ENCODE measurements at regions not wholly inside any gene's neighbourhood (a gene's known extent, or its start where the extent isn't known, plus 50 kb on each side); places are given as distances from the start of the nearest gene placed in this dataset.

GRCh38 chr17:27398691-27399090 is 57.6 kb upstream of the KSR1 start:
- no peak for ATAC-seq
- no peak for TF ChIP-seq POLR2A (IDR thresholded peaks at IDR 0.05)
- no peaks in the 10 kb centered on the region for H3K4me1 ChIP-seq

DNA sequence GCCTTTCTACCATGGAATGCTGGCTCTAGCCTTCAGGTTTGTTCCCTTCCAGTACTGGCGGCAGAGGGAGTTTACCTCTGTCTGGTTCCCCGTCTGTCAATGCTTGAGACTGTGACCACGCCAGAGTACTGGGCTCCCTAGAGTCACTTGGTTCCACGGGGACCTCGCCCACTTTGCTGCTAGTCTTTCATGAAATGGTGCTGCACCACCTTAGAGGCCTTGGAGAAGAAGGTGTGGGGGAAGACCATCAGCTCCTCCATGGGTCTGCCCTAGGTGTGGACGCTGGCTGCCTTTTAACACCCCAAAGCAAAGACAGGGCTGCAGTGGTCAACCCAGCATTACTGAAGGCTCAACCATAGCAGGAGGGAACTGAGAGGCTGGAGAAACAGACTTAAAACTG is 55.3 kb upstream of the KSR1 start:
- H3K27me3 ChIP-seq: no peaks in the 10 kb centered on the region
- in situ Hi-C loops (cut with MboI; ENCODE audit: low sequenced_read_pairs in 4 of 4): no loop called here
- H3K36me3 ChIP-seq: no peaks in the 10 kb centered on the region
- no peaks in the 10 kb centered on the region for H3K4me1 ChIP-seq
- DNase-seq: no peak
- TF ChIP-seq, protein P1, sequence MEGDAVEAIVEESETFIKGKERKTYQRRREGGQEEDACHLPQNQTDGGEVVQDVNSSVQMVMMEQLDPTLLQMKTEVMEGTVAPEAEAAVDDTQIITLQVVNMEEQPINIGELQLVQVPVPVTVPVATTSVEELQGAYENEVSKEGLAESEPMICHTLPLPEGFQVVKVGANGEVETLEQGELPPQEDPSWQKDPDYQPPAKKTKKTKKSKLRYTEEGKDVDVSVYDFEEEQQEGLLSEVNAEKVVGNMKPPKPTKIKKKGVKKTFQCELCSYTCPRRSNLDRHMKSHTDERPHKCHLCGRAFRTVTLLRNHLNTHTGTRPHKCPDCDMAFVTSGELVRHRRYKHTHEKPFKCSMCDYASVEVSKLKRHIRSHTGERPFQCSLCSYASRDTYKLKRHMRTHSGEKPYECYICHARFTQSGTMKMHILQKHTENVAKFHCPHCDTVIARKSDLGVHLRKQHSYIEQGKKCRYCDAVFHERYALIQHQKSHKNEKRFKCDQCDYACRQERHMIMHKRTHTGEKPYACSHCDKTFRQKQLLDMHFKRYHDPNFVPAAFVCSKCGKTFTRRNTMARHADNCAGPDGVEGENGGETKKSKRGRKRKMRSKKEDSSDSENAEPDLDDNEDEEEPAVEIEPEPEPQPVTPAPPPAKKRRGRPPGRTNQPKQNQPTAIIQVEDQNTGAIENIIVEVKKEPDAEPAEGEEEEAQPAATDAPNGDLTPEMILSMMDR (IDR thresholded peaks at IDR 0.05 in 4 of 5, conservative IDR thresholded peaks at IDR 0.05 in 1 of 5): no peak
- no peak for TF ChIP-seq POLR2A (IDR thresholded peaks at IDR 0.05)
- no peaks in the 10 kb centered on the region for H3K9me3 ChIP-seq
- H3K27ac ChIP-seq: no peak overlapping the region
- no peak for ATAC-seq
- intact Hi-C loops (cut with DNase I; ENCODE audit: low total_unique reads): no loop called here
- H3K4me3 ChIP-seq: no peak overlapping the region

More at GRCh38 chr17:27398691-27399090, 57.6 kb upstream of the KSR1 start:
- Histone ChIP-seq H3K36me3 (no peaks in the 10 kb centered on the region), H3K9me3 (no peaks in the 10 kb centered on the region), H3K27me3 (no peaks in the 10 kb centered on the region), H3K27ac (no peak overlapping the region), H3K4me3 (no peak overlapping the region)
- intact Hi-C loops (cut with DNase I; ENCODE audit: low total_unique reads): no loop called here
- DNase-seq: no peak
- in situ Hi-C loops (cut with MboI; ENCODE audit: low sequenced_read_pairs in 4 of 4): no loop called here

- Histone ChIP-seq H3K9me3 (no peaks in the 10 kb centered on the region), H3K27ac (no peak overlapping the region), H3K36me3 (no peaks in the 10 kb centered on the region), H3K27me3 (no peaks in the 10 kb centered on the region), H3K4me1 (no peaks in the 10 kb centered on the region), H3K4me3 (no peak overlapping the region)
- ATAC-seq: no peak
- TF ChIP-seq, protein P1 (IDR thresholded peaks at IDR 0.05 in 4 of 5, conservative IDR thresholded peaks at IDR 0.05 in 1 of 5): no peak
- in situ Hi-C loops (cut with MboI; ENCODE audit: low sequenced_read_pairs in 4 of 4): no loop called here
- no peak for DNase-seq
- intact Hi-C loops (cut with DNase I; ENCODE audit: low total_unique reads): no loop called here
Measured at GRCh38 chr17:27402943-27403342, 53.3 kb upstream of the KSR1 start.

GRCh38 chr17:27403480-27404005 is 52.7 kb upstream of the KSR1 start:
- in situ Hi-C loops (cut with MboI; ENCODE audit: low sequenced_read_pairs in 4 of 4) (no loop called here), intact Hi-C loops (cut with DNase I; ENCODE audit: low total_unique reads) (no loop called here)
- TF ChIP-seq POLR2A (IDR thresholded peaks at IDR 0.05): no peak
- TF ChIP-seq, protein P1 (IDR thresholded peaks at IDR 0.05 in 4 of 5, conservative IDR thresholded peaks at IDR 0.05 in 1 of 5): no peak
- Histone ChIP-seq H3K4me3 (no peak overlapping the region), H3K27ac (no peak overlapping the region), H3K27me3 (no peaks in the 10 kb centered on the region), H3K36me3 (no peaks in the 10 kb centered on the region), H3K9me3 (no peaks in the 10 kb centered on the region), H3K4me1 (peaks cover 0 to 2% of the 10 kb centered on the region in 2 donors)
- DNase-seq (no peak), ATAC-seq (no peak)

DNA sequence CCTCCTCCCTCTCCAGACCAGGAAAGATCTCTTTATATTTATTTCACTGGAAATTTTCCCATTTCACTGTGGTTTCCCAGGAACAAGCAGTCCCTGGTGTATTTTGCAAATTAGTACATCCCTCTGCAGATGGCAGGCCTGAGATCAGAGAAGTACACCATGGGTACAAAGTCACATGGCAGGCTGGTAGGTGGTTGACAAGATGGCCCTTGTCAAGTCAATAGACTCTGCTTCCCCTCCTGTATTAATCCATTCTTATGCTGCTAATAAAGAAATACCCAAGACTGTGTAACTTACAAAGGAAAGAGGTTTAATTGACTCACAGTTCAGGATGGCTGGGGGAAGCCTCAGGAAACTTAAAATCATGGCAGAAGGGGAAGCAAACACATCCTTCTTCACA is 51.6 kb upstream of the KSR1 start:
- Histone ChIP-seq H3K4me1 (peaks cover 0 to 5% of the 10 kb centered on the region in 2 donors), H3K27me3 (no peaks in the 10 kb centered on the region), H3K9me3 (no peaks in the 10 kb centered on the region), H3K4me3 (no peak overlapping the region), H3K36me3 (no peaks in the 10 kb centered on the region), H3K27ac (no peak overlapping the region)
- intact Hi-C loops (cut with DNase I; ENCODE audit: low total_unique reads): no loop called here
- in situ Hi-C loops (cut with MboI; ENCODE audit: low sequenced_read_pairs in 4 of 4): no loop called here
- DNase-seq (no peak), ATAC-seq (no peak)
- TF ChIP-seq POLR2A (IDR thresholded peaks at IDR 0.05): no peak
- TF ChIP-seq, protein P1 (IDR thresholded peaks at IDR 0.05 in 4 of 5, conservative IDR thresholded peaks at IDR 0.05 in 1 of 5): no peak

Measured in gastrocnemius medialis (tissue), 4 donors.